AG04449 (cell line): ENCODE measurements at regions not wholly inside any gene's neighbourhood (a gene's known extent, or its start where the extent isn't known, plus 50 kb on each side); places are given as distances from the start of the nearest gene placed in this dataset.

Experiments used
- CTCF ChIA-PET: fragments of 350-600 bp; formaldehyde crosslinking; extraction: SDS; loops from one replicate; lab custom pipeline; 2021; ENCODE audit warnings: antibody characterized with exemption; lab: Yijun Ruan, JAX
- POLR2A ChIA-PET: fragments of 400-600, 350-600 bp; formaldehyde crosslinking; extraction: SDS; loops from one replicate; lab custom pipeline; 2020; ENCODE audit warnings: antibody characterized with exemption, inconsistent platforms; lab: Yijun Ruan, JAX
- DNase-seq: peaks from one replicate; pipeline ENCODE4 v3.0.0-alpha.2; 2010; ENCODE audit warnings: low read depth, low spot score
- H3K4me3 ChIP-seq: 2 replicates; pipeline ENCODE4 v1.5.1; 2011; ENCODE audit warnings: low read depth, mild to moderate bottlenecking, control low read depth, low read length
- CTCF ChIP-seq: IDR thresholded peaks from one replicate; pipeline ENCODE4 v1.5.1; 2011; ENCODE audit warnings: mild to moderate bottlenecking, moderate library complexity, low read length, control low read depth, inconsistent platforms; ENCODE audit not compliant: insufficient read depth; ENCODE audit errors: missing control alignments

GRCh38 chr15:61295239-61295638 lies 66.1 kb upstream of the RORA start:
- TF ChIP-seq CTCF, result no peak
- no peak for DNase-seq
- POLR2A ChIA-PET, result no interaction called here
- CTCF ChIA-PET, result no interaction called here
- H3K4me3 ChIP-seq, result no peak overlapping the region

GRCh38 chr15:61282661-61283060 lies 53.6 kb upstream of the RORA start:
- DNase-seq, result no peak
- ChIA-PET CTCF (no interaction called here), POLR2A (no interaction called here)
- H3K4me3 ChIP-seq, result no peak overlapping the region
- TF ChIP-seq CTCF, result no peak

- no peak overlapping the region for H3K4me3 ChIP-seq
- no peak for TF ChIP-seq CTCF
- CTCF ChIA-PET, result no interaction called here
- POLR2A ChIA-PET, result no interaction called here
- DNase-seq, result no peak
Measured at GRCh38 chr15:61281328-61281727, 52.2 kb upstream of the RORA start.
